HepG2 (cell line): ENCODE measurements at regions not wholly inside any gene's neighbourhood (a gene's known extent, or its start where the extent isn't known, plus 50 kb on each side); places are given as distances from the start of the nearest gene placed in this dataset.

ENCODE experiments used
- ATAC-seq: fragments of 200-7000 bp; cut with Tn5 transposase; 3 replicates; pipeline ENCODE4 v1.9.1; 2020; ENCODE audit warnings: mild to moderate bottlenecking, moderate library complexity
- BruUV-seq: library from RNA; stranded (reverse); fragments of 400-500 nt; replicated peaks from 2 replicates; lab custom pipeline; 2021; lab: Mats Ljungman, UMichigan
- CTCF ChIA-PET: fragments of 300-600 bp; formaldehyde crosslinking; extraction: SDS; loops from one replicate; lab custom pipeline; 2021; ENCODE audit warnings: low total read pairs, inconsistent platforms, low intra/inter-chr PET ratio; lab: Yijun Ruan, JAX
- POLR2A ChIA-PET: fragments of 350-600 bp; sonication (Branson Sonifier 250); formaldehyde crosslinking; loops from one replicate; lab custom pipeline; 2020; ENCODE audit warnings: antibody characterized with exemption, inconsistent platforms; lab: Yijun Ruan, JAX
- DNase-seq: peaks from one replicate; pipeline ENCODE4 v3.0.0-alpha.2; 2015; ENCODE audit warnings: low spot score
- FAIRE-seq: peaks from 3 replicates; lab custom pipeline; 2011; peaks lifted over from hg19 to GRCh38; lab: Jason Lieb, UNC
- H2AFZ ChIP-seq: one replicate; pipeline ENCODE4 v1.6.1; 2011; ENCODE audit warnings: low read length, inconsistent platforms
- H3K27ac ChIP-seq: fragments of 300-600 bp; 3 replicates; pipeline ENCODE4 v1.8.0; 2011; ENCODE audit warnings: mixed run types, mild to moderate bottlenecking, mixed read lengths, low read length, inconsistent platforms; ENCODE audit not compliant: insufficient read depth; ENCODE audit errors: extremely low read length
- H3K27me3 ChIP-seq, 2 experiments: fragments of 200-600 bp in 1 of 2; 2 replicates in 1 of 2; 3 replicates in 1 of 2; pipeline versions ENCODE4 v1.6.0 to v1.8.0; 2011; ENCODE audit warnings: low read length in 2 of 2, mild to moderate bottlenecking in 2 of 2, moderate library complexity in 2 of 2, inconsistent platforms in 1 of 2; ENCODE audit not compliant: insufficient read depth in 2 of 2, control insufficient read depth in 1 of 2
- H3K36me3 ChIP-seq, 2 experiments: fragments of 200-600 bp in 1 of 2; replicated peaks in 1 of 2; 2 replicates in 1 of 2; 3 replicates in 1 of 2; pipeline versions ENCODE4 v1.5.1 to v1.8.0; 2011; ENCODE audit warnings: low read length in 2 of 2, inconsistent platforms in 1 of 2; ENCODE audit not compliant: insufficient read depth in 2 of 2, control insufficient read depth in 1 of 2
- H3K4me1 ChIP-seq: 2 replicates; pipeline ENCODE4 v1.5.1; 2012; ENCODE audit warnings: low read length, inconsistent platforms; ENCODE audit not compliant: insufficient read depth
- H3K4me2 ChIP-seq: 2 replicates; pipeline ENCODE4 v1.6.0; 2011; ENCODE audit warnings: low read depth, low read length, inconsistent platforms
- H3K4me3 ChIP-seq, 3 experiments: fragments of 200-600 bp in 1 of 3; sonication (generic), shearing (Covaris generic) in 1 of 3; replicated peaks in 1 of 3; 2 replicates each; pipeline ENCODE4 v1.5.1; 2011 to 2016; ENCODE audit warnings: low read length in 3 of 3, inconsistent platforms in 2 of 3, low read depth in 2 of 3, mild to moderate bottlenecking in 2 of 3, control low read depth in 1 of 3, mixed read lengths in 1 of 3; ENCODE audit not compliant: insufficient read depth in 1 of 3
- H3K79me2 ChIP-seq: one replicate; pipeline ENCODE4 v1.6.1; 2011; ENCODE audit warnings: low read length, inconsistent platforms; ENCODE audit not compliant: insufficient read depth
- H3K9ac ChIP-seq: 2 replicates; pipeline ENCODE4 v1.6.0; 2011; ENCODE audit warnings: mild to moderate bottlenecking, low read depth, low read length, inconsistent platforms; ENCODE audit not compliant: insufficient read depth
- H3K9me3 ChIP-seq: 2 replicates; pipeline ENCODE4 v1.5.1; 2012; ENCODE audit warnings: mild to moderate bottlenecking, low read length
- H4K20me1 ChIP-seq: 2 replicates; pipeline ENCODE4 v1.6.0; 2011; ENCODE audit warnings: inconsistent platforms, mild to moderate bottlenecking, low read length, moderate library complexity; ENCODE audit not compliant: insufficient read depth
- GATAD2A ChIP-seq: IDR thresholded peaks from 2 replicates; pipeline ENCODE4 v1.6.1; 2016
- MEIS1 ChIP-seq: sonication (generic); formaldehyde crosslinking; IDR thresholded peaks from 2 replicates; pipeline ENCODE4 v1.9.0; 2021; ENCODE audit warnings: mild to moderate bottlenecking, missing genetic modification reagents, moderate library complexity, borderline replicate concordance
- MYC ChIP-seq: sonication (generic); formaldehyde crosslinking; IDR thresholded peaks from 2 replicates; pipeline ENCODE4 v1.9.0; 2021; ENCODE audit warnings: missing genetic modification reagents, borderline replicate concordance
- NFYC ChIP-seq: IDR thresholded peaks from 2 replicates; pipeline ENCODE4 v1.6.1; 2016; ENCODE audit warnings: missing genetic modification reagents, missing compliant biosample characterization
- ZNF44 ChIP-seq: sonication (generic); formaldehyde crosslinking; IDR thresholded peaks from 2 replicates; pipeline ENCODE4 v1.5.1; 2020; ENCODE audit warnings: mild to moderate bottlenecking, missing genetic modification reagents
- ZNF549 ChIP-seq: sonication (generic); formaldehyde crosslinking; IDR thresholded peaks from 2 replicates; pipeline ENCODE4 v1.5.0; 2020; ENCODE audit warnings: missing genetic modification reagents
- ZNF841 ChIP-seq: sonication (generic); formaldehyde crosslinking; IDR thresholded peaks from 2 replicates; pipeline ENCODE4 v1.8.1; 2023; ENCODE audit warnings: missing genetic modification reagents, borderline replicate concordance
- WGBS: methylation state at CpG from one replicate; pipeline ENCODE4 v1.1.6; 2017; ENCODE audit warnings: low lambda C conversion rate; 5-methylcytosine and 5-hydroxymethylcytosine counted together
- in situ Hi-C: cut with HindIII; loops from 2 replicates; pipeline ENCODE4 v1.10.0; 2017; ENCODE audit warnings: low pct_unique_long_range_greater_than_20kb; ENCODE audit not compliant: extremely low pct_ligation_motif_present
- intact Hi-C: fragments of 100-400 bp; cut with micrococcal nuclease; formaldehyde crosslinking; loops from one replicate; pipeline ENCODE4 v1.10.0; 2022; ENCODE audit not compliant: unreplicated experiment
- TF ChIP-seq, protein P1 (sequence below): sonication (generic); formaldehyde crosslinking; conservative IDR thresholded peaks from 2 replicates; pipeline ENCODE4 v1.4.0; 2020; ENCODE audit warnings: missing genetic modification reagents
- TF ChIP-seq, protein P2 (sequence below): sonication (generic); formaldehyde crosslinking; IDR thresholded peaks from 2 replicates; pipeline ENCODE4 v1.4.0; 2020; ENCODE audit warnings: missing genetic modification reagents, mild to moderate bottlenecking, borderline replicate concordance

DNA sequence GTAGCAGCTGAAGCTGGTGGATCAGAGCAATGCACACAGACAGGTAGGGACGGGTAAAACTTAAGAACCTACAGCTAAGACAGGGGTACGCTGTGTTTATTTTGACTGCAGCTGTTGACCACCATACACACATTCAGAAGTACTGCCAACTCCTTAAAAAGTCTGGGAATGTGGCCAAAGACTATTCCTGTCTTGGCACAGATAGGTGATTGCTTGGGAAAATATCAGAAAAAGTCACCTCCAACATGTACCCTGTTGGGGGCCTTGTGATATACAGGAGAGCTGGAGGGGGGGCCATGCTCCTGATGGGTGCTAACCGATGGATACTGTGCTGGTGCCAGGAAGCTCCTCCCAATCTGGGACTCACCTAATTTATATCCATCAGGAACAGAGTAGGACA lies 121.2 kb downstream of the VCX2 start:
- ATAC-seq (no peak), DNase-seq (no peak)
- H3K4me3 ChIP-seq: no peak overlapping the region
- TF ChIP-seq NFYC (CRISPR knock-in tag): no peak
- TF ChIP-seq, protein P1, sequence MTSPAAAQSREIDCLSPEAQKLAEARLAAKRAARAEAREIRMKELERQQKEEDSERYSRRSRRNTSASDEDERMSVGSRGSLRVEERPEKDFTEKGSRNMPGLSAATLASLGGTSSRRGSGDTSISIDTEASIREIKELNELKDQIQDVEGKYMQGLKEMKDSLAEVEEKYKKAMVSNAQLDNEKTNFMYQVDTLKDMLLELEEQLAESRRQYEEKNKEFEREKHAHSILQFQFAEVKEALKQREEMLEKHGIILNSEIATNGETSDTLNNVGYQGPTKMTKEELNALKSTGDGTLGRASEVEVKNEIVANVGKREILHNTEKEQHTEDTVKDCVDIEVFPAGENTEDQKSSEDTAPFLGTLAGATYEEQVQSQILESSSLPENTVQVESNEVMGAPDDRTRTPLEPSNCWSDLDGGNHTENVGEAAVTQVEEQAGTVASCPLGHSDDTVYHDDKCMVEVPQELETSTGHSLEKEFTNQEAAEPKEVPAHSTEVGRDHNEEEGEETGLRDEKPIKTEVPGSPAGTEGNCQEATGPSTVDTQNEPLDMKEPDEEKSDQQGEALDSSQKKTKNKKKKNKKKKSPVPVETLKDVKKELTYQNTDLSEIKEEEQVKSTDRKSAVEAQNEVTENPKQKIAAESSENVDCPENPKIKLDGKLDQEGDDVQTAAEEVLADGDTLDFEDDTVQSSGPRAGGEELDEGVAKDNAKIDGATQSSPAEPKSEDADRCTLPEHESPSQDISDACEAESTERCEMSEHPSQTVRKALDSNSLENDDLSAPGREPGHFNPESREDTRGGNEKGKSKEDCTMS (CRISPR knock-in tag): no peak
- TF ChIP-seq MEIS1 (CRISPR knock-in tag): no peak
- TF ChIP-seq ZNF549 (CRISPR knock-in tag): no peak
- TF ChIP-seq ZNF44 (CRISPR knock-in tag): no peak
- TF ChIP-seq ZNF841 (CRISPR knock-in tag): no peak
- TF ChIP-seq GATAD2A (CRISPR knock-in tag): no peak
- TF ChIP-seq, protein P2, sequence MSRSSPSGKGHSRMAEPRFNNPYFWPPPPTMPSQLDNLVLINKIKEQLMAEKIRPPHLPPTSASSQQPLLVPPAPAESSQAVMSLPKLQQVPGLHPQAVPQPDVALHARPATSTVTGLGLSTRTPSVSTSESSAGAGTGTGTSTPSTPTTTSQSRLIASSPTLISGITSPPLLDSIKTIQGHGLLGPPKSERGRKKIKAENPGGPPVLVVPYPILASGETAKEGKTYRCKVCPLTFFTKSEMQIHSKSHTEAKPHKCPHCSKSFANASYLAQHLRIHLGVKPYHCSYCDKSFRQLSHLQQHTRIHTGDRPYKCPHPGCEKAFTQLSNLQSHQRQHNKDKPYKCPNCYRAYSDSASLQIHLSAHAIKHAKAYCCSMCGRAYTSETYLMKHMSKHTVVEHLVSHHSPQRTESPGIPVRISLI (CRISPR knock-in tag): no peak
- no peak for TF ChIP-seq MYC
- TF ChIP-seq, all 625 proteins: peak for 0
- no peak overlapping the region for H3K27ac ChIP-seq
- CTCF ChIA-PET: no interaction called here
- no peaks in the 10 kb centered on the region for H3K79me2 ChIP-seq
- in situ Hi-C loops (no loop called here), intact Hi-C loops (no loop called here)
- POLR2A ChIA-PET: no interaction called here
- H3K36me3 ChIP-seq: no peaks in the 10 kb centered on the region
- H2AFZ ChIP-seq: no peak overlapping the region
- FAIRE-seq: no peak
- H3K27me3 ChIP-seq: no peaks in the 10 kb centered on the region
- WGBS: 100% methylated on average over 2 of the region's 3 CpGs
- BruUV-seq: no TSS peak
- no peak overlapping the region for H3K9ac ChIP-seq
- no peak overlapping the region for H3K4me2 ChIP-seq
- H4K20me1 ChIP-seq: no peaks in the 10 kb centered on the region
- H3K4me1 ChIP-seq: 0 out of 2 replicates have a peak, but pooled peaks cover 4% of the 10 kb centered on the region
- no peaks in the 10 kb centered on the region for H3K9me3 ChIP-seq
